ENCODE measurements at regions not wholly inside any gene's neighbourhood (a gene's known extent, or its start where the extent isn't known, plus 50 kb on each side); places are given as distances from the start of the nearest gene placed in this dataset.

- no peak for TF ChIP-seq POLR2AphosphoS5 (IDR thresholded peaks at IDR 0.05; ENCODE audit: low read depth, low read length)
- TF ChIP-seq ELF1 (IDR thresholded peaks at IDR 0.05) = no peak
- TF ChIP-seq EP300 (IDR thresholded peaks at IDR 0.05; ENCODE audit: borderline replicate concordance in 1 of 2, low read depth in 1 of 2, low read length in 1 of 2) = no peak
- no peak for TF ChIP-seq GABPA (IDR thresholded peaks at IDR 0.05; ENCODE audit: low read depth)
- TF ChIP-seq, protein P1, sequence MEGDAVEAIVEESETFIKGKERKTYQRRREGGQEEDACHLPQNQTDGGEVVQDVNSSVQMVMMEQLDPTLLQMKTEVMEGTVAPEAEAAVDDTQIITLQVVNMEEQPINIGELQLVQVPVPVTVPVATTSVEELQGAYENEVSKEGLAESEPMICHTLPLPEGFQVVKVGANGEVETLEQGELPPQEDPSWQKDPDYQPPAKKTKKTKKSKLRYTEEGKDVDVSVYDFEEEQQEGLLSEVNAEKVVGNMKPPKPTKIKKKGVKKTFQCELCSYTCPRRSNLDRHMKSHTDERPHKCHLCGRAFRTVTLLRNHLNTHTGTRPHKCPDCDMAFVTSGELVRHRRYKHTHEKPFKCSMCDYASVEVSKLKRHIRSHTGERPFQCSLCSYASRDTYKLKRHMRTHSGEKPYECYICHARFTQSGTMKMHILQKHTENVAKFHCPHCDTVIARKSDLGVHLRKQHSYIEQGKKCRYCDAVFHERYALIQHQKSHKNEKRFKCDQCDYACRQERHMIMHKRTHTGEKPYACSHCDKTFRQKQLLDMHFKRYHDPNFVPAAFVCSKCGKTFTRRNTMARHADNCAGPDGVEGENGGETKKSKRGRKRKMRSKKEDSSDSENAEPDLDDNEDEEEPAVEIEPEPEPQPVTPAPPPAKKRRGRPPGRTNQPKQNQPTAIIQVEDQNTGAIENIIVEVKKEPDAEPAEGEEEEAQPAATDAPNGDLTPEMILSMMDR (IDR thresholded peaks at IDR 0.05) = no peak
- TF ChIP-seq CHD2 (IDR thresholded peaks at IDR 0.05; ENCODE audit: low read length, partially characterized antibody) = no peak
- TF ChIP-seq FOSL2 (IDR thresholded peaks at IDR 0.05; ENCODE audit: borderline replicate concordance, low read depth) = no peak
- TF ChIP-seq, protein P2, sequence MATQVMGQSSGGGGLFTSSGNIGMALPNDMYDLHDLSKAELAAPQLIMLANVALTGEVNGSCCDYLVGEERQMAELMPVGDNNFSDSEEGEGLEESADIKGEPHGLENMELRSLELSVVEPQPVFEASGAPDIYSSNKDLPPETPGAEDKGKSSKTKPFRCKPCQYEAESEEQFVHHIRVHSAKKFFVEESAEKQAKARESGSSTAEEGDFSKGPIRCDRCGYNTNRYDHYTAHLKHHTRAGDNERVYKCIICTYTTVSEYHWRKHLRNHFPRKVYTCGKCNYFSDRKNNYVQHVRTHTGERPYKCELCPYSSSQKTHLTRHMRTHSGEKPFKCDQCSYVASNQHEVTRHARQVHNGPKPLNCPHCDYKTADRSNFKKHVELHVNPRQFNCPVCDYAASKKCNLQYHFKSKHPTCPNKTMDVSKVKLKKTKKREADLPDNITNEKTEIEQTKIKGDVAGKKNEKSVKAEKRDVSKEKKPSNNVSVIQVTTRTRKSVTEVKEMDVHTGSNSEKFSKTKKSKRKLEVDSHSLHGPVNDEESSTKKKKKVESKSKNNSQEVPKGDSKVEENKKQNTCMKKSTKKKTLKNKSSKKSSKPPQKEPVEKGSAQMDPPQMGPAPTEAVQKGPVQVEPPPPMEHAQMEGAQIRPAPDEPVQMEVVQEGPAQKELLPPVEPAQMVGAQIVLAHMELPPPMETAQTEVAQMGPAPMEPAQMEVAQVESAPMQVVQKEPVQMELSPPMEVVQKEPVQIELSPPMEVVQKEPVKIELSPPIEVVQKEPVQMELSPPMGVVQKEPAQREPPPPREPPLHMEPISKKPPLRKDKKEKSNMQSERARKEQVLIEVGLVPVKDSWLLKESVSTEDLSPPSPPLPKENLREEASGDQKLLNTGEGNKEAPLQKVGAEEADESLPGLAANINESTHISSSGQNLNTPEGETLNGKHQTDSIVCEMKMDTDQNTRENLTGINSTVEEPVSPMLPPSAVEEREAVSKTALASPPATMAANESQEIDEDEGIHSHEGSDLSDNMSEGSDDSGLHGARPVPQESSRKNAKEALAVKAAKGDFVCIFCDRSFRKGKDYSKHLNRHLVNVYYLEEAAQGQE (IDR thresholded peaks at IDR 0.05; ENCODE audit: low read depth, low read length) = no peak
- no peak for TF ChIP-seq PBX3 (IDR thresholded peaks at IDR 0.05)
Measured at GRCh38 chr5:67548520-67549295, 352.1 kb upstream of the CD180 start.
